ENCODE measurements at regions not wholly inside any gene's neighbourhood (a gene's known extent, or its start where the extent isn't known, plus 50 kb on each side); places are given as distances from the start of the nearest gene placed in this dataset.

- Histone ChIP-seq H3K27me3 (no peaks in the 10 kb centered on the region), H3K27ac (no peak overlapping the region), H3K36me3 (no peaks in the 10 kb centered on the region), H3K4me3 (no peak overlapping the region), H3K9me3 (no peaks in the 10 kb centered on the region), H3K4me1 (ENCODE audit: insufficient read depth) (no peaks in the 10 kb centered on the region)
- TF ChIP-seq EP300 (IDR thresholded peaks at IDR 0.05) (no peak), CTCF (IDR thresholded peaks at IDR 0.05) (no peak), POLR2A (IDR thresholded peaks at IDR 0.05) (no peak)
- DNase-seq = no peak
- intact Hi-C loops (cut with DNase I) = loop anchor here in 1 of 4 donors (5.0 kb wide), 1 partner anchor 72 kb away; no protein-coding TSS in a partner anchor
- 33 to 34% (median 33%) methylated on average over 9 of the region's 9 CpGs for whole genome bisulfite sequencing, 3 donors
Observed at GRCh38 chrX:42948723-42949657, 171.0 kb upstream of the PPP1R2C start.

GRCh38 chrX:42951747-42952146 is 173.8 kb upstream of the PPP1R2C start:
- Histone ChIP-seq H3K27ac (no peak overlapping the region), H3K4me1 (ENCODE audit: insufficient read depth) (no peaks in the 10 kb centered on the region), H3K27me3 (no peaks in the 10 kb centered on the region), H3K4me3 (no peak overlapping the region), H3K36me3 (no peaks in the 10 kb centered on the region), H3K9me3 (no peaks in the 10 kb centered on the region)
- DNase-seq = no peak
- intact Hi-C loops (cut with DNase I) = no loop called here
- TF ChIP-seq CTCF (IDR thresholded peaks at IDR 0.05) (no peak), POLR2A (IDR thresholded peaks at IDR 0.05) (no peak), EP300 (IDR thresholded peaks at IDR 0.05) (no peak)

GRCh38 chrX:42952621-42953020 is 174.7 kb upstream of the PPP1R2C start:
- no peaks in the 10 kb centered on the region for H3K36me3 ChIP-seq
- no peaks in the 10 kb centered on the region for H3K9me3 ChIP-seq
- no peak overlapping the region for H3K27ac ChIP-seq
- H3K27me3 ChIP-seq = no peaks in the 10 kb centered on the region
- TF ChIP-seq EP300 (IDR thresholded peaks at IDR 0.05) = no peak
- TF ChIP-seq POLR2A (IDR thresholded peaks at IDR 0.05) = no peak
- TF ChIP-seq CTCF (IDR thresholded peaks at IDR 0.05) = no peak
- intact Hi-C loops (cut with DNase I) = no loop called here
- no peak overlapping the region for H3K4me3 ChIP-seq
- H3K4me1 ChIP-seq (ENCODE audit: insufficient read depth) = no peaks in the 10 kb centered on the region
- no peak for DNase-seq

GRCh38 chrX:42954880-42955279 is 176.9 kb upstream of the PPP1R2C start:
- H3K27me3 ChIP-seq = no peaks in the 10 kb centered on the region
- no peaks in the 10 kb centered on the region for H3K9me3 ChIP-seq
- no peaks in the 10 kb centered on the region for H3K4me1 ChIP-seq (ENCODE audit: insufficient read depth)
- 86 to 92% (median 90%) methylated on average over 3 of the region's 3 CpGs for WGBS, 3 donors
- no peaks in the 10 kb centered on the region for H3K36me3 ChIP-seq
- H3K4me3 ChIP-seq = no peak overlapping the region
- intact Hi-C loops (cut with DNase I) = no loop called here
- no peak for DNase-seq
- TF ChIP-seq CTCF (IDR thresholded peaks at IDR 0.05) (no peak), EP300 (IDR thresholded peaks at IDR 0.05) (no peak), POLR2A (IDR thresholded peaks at IDR 0.05) (no peak)
- no peak overlapping the region for H3K27ac ChIP-seq
